ENCODE measurements at regions not wholly inside any gene's neighbourhood (a gene's known extent, or its start where the extent isn't known, plus 50 kb on each side); places are given as distances from the start of the nearest gene placed in this dataset.

GRCh38 chr7:142383841-142384492, 126.1 kb upstream of the PRSS58 start:
- peak in 3 of 35 experiments; percentile 3 to 14 (median 12) for DNase-seq
- H3K4me1 ChIP-seq (ENCODE audit: control insufficient read depth in 1 of 2, extremely low read depth in 1 of 2, insufficient read depth in 2 of 2, low read length in 2 of 2) = peaks cover 12 to 15% of the 10 kb centered on the region in 2 experiments
- peak overlapping the region; percentile 62 to 82 for H3K27ac Mint-ChIP-seq
- no peaks in the 10 kb centered on the region for H3K27me3 Mint-ChIP-seq
- H3K4me3 Mint-ChIP-seq = peak overlapping the region; percentile 6 to 74 (median 46)
- no peaks in the 10 kb centered on the region for H3K9me3 Mint-ChIP-seq
- peaks cover 21 to 28% (median 24%) of the 10 kb centered on the region in 3 donors for H3K4me1 Mint-ChIP-seq
- peak; percentile 22 to 45 (median 34) for ATAC-seq (replicated peaks in 1 of 4)
- H3K36me3 ChIP-seq (ENCODE audit: control insufficient read depth in 2 of 2, extremely low read depth in 1 of 2, insufficient read depth in 1 of 2, low read length in 1 of 2) = no peaks in the 10 kb centered on the region
- H3K4me3 ChIP-seq (ENCODE audit: control insufficient read depth in 1 of 2, extremely low read depth in 1 of 2, low read length in 1 of 2) = peak overlapping the region in 1 of 2 donors; percentile 15
- no peaks in the 10 kb centered on the region for H3K36me3 Mint-ChIP-seq
- H3K27me3 ChIP-seq (replicated peaks in 1 of 2; ENCODE audit: control insufficient read depth in 2 of 2, extremely low read depth in 1 of 2, insufficient read depth in 2 of 2, low read length in 1 of 2) = peaks cover 0 to 2% of the 10 kb centered on the region in 2 experiments
- POLR2A ChIA-PET = no interaction called here
- peak overlapping the region; percentile 44 for H3K27ac ChIP-seq (ENCODE audit: low read length)
- CTCF ChIA-PET = interaction anchor here (0.6 to 1.6 kb wide), 10 partner anchors 8 to 831 kb away, joined by 3 to 8 read pairs (median 4); no protein-coding TSS in a partner anchor
- no peaks in the 10 kb centered on the region for H3K9me3 ChIP-seq
- 81% methylated on average over 3 of the region's 6 CpGs for WGBS (ENCODE audit: insufficient coverage)

GRCh38 chr7:142381727-142382390, 124.0 kb upstream of the PRSS58 start:
- H3K27ac ChIP-seq (ENCODE audit: low read length) = no peak overlapping the region
- peaks cover 12 to 15% of the 10 kb centered on the region in 2 experiments for H3K4me1 ChIP-seq (ENCODE audit: control insufficient read depth in 1 of 2, extremely low read depth in 1 of 2, insufficient read depth in 2 of 2, low read length in 2 of 2)
- Mint-ChIP-seq H3K27ac (peak overlapping the region in 1 of 2 donors; percentile 24), H3K27me3 (no peaks in the 10 kb centered on the region), H3K36me3 (no peaks in the 10 kb centered on the region), H3K9me3 (no peaks in the 10 kb centered on the region), H3K4me1 (peaks cover 21 to 28% (median 24%) of the 10 kb centered on the region in 3 donors), H3K4me3 (no peak overlapping the region)
- no peak overlapping the region for H3K4me3 ChIP-seq (ENCODE audit: control insufficient read depth in 1 of 2, extremely low read depth in 1 of 2, low read length in 1 of 2)
- CTCF ChIA-PET = interaction anchor here in 1 of 2 donors (0.7 kb wide), 1 partner anchor 20 kb away, joined by 3 read pairs; no protein-coding TSS in a partner anchor
- ATAC-seq (replicated peaks in 1 of 4) = no peak
- H3K27me3 ChIP-seq (replicated peaks in 1 of 2; ENCODE audit: control insufficient read depth in 2 of 2, extremely low read depth in 1 of 2, insufficient read depth in 2 of 2, low read length in 1 of 2) = peaks cover 0 to 2% of the 10 kb centered on the region in 2 experiments
- DNase-seq = no peak
- WGBS (ENCODE audit: insufficient coverage) = 57% methylated on average over 2 of the region's 2 CpGs
- POLR2A ChIA-PET = no interaction called here
- no peaks in the 10 kb centered on the region for H3K36me3 ChIP-seq (ENCODE audit: control insufficient read depth in 2 of 2, extremely low read depth in 1 of 2, insufficient read depth in 1 of 2, low read length in 1 of 2)
- no peaks in the 10 kb centered on the region for H3K9me3 ChIP-seq

- Mint-ChIP-seq H3K4me1 (peaks cover 16 to 20% (median 17%) of the 10 kb centered on the region in 3 donors), H3K4me3 (no peak overlapping the region), H3K36me3 (no peaks in the 10 kb centered on the region), H3K9me3 (no peaks in the 10 kb centered on the region), H3K27me3 (peaks cover 0 to 4% of the 10 kb centered on the region in 2 donors), H3K27ac (no peak overlapping the region)
- 92% methylated on average over 1 of the region's 3 CpGs for WGBS (ENCODE audit: insufficient coverage)
- ATAC-seq (replicated peaks in 1 of 4) (no peak), DNase-seq (no peak)
- ChIA-PET POLR2A (no interaction called here), CTCF (no interaction called here)
- Histone ChIP-seq H3K9me3 (no peaks in the 10 kb centered on the region), H3K27ac (ENCODE audit: low read length) (no peak overlapping the region), H3K4me1 (ENCODE audit: control insufficient read depth in 1 of 2, extremely low read depth in 1 of 2, insufficient read depth in 2 of 2, low read length in 2 of 2) (peaks cover 11 to 13% of the 10 kb centered on the region in 2 experiments), H3K4me3 (ENCODE audit: control insufficient read depth in 1 of 2, extremely low read depth in 1 of 2, low read length in 1 of 2) (no peak overlapping the region), H3K27me3 (replicated peaks in 1 of 2; ENCODE audit: control insufficient read depth in 2 of 2, extremely low read depth in 1 of 2, insufficient read depth in 2 of 2, low read length in 1 of 2) (peaks cover 0 to 2% of the 10 kb centered on the region in 2 experiments), H3K36me3 (ENCODE audit: control insufficient read depth in 2 of 2, extremely low read depth in 1 of 2, insufficient read depth in 1 of 2, low read length in 1 of 2) (no peaks in the 10 kb centered on the region)
Measured at GRCh38 chr7:142380069-142380468, 122.2 kb upstream of the PRSS58 start.

DNA sequence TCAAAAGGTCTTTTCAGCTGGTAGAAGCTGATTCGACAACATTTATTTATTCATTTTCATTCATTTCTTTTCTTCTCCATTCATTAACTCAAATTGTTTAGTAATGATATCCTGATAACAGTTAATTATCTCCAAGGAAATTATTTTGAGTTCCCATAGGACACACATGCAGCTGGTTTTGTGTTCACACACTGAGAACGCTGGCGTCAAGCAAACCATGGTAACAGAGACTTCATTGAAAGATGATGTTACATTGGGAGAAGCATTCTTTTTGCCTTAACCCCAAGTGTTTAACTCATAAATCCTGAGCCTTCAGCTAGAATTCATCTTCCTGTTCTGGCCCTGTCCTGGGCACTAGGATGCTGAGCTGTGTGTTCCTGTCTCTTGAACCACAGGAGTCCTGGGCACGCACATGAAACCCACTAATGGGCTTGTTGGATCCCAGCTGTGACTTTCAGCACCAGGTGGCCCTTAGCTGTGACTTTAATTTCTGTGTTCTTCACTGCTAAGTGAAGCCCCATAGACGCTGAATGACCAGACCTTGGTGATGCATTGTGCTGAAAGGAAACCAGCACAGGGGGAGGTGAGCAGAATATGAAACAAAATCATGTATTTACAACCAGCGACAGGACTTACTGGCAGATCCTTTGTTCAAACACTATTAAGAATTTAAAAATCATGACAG, 121.5 kb upstream of the PRSS58 start:
- CTCF ChIA-PET = interaction anchor here in 1 of 2 donors (1.1 kb wide), 1 partner anchor 17 kb away, joined by 3 read pairs; no protein-coding TSS in a partner anchor
- no peaks in the 10 kb centered on the region for H3K9me3 ChIP-seq
- H3K36me3 Mint-ChIP-seq = no peaks in the 10 kb centered on the region
- WGBS (ENCODE audit: insufficient coverage) = 64% methylated on average over 1 of the region's 6 CpGs
- no peak for ATAC-seq (replicated peaks in 1 of 4)
- H3K4me3 Mint-ChIP-seq = no peak overlapping the region
- peaks cover 9 to 13% (median 10%) of the 10 kb centered on the region in 3 donors for H3K4me1 Mint-ChIP-seq
- no peak overlapping the region for H3K27ac Mint-ChIP-seq
- H3K27me3 ChIP-seq (replicated peaks in 1 of 2; ENCODE audit: control insufficient read depth in 2 of 2, extremely low read depth in 1 of 2, insufficient read depth in 2 of 2, low read length in 1 of 2) = peaks cover 0 to 2% of the 10 kb centered on the region in 2 experiments
- H3K4me1 ChIP-seq (ENCODE audit: control insufficient read depth in 1 of 2, extremely low read depth in 1 of 2, insufficient read depth in 2 of 2, low read length in 2 of 2) = peaks cover 4 to 7% of the 10 kb centered on the region in 2 experiments
- no peaks in the 10 kb centered on the region for H3K9me3 Mint-ChIP-seq
- no peak overlapping the region for H3K4me3 ChIP-seq (ENCODE audit: control insufficient read depth in 1 of 2, extremely low read depth in 1 of 2, low read length in 1 of 2)
- H3K27ac ChIP-seq (ENCODE audit: low read length) = no peak overlapping the region
- no peaks in the 10 kb centered on the region for H3K36me3 ChIP-seq (ENCODE audit: control insufficient read depth in 2 of 2, extremely low read depth in 1 of 2, insufficient read depth in 1 of 2, low read length in 1 of 2)
- H3K27me3 Mint-ChIP-seq = peaks cover 0 to 4% of the 10 kb centered on the region in 2 donors
- POLR2A ChIA-PET = no interaction called here
- DNase-seq = no peak

DNA sequence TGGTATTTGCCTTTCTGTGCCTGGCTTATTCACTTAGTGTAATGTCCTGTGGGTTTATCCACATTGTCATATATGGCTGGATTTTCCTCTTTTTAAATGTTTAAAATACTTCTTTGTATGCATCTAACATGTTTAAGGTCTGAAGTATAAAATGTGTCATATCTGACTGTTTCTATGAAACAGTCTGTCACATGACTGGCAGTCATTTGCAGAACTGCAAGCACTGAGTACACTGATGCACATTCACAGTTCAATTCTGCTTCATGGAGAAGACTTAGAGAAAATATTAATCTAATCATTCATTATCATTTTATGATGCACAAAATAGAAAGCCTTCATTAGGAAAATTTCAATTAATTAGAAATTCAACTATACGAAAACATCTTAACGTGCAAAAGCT, 119.7 kb upstream of the PRSS58 start:
- no peak overlapping the region for H3K27ac Mint-ChIP-seq
- POLR2A ChIA-PET = no interaction called here

DNA sequence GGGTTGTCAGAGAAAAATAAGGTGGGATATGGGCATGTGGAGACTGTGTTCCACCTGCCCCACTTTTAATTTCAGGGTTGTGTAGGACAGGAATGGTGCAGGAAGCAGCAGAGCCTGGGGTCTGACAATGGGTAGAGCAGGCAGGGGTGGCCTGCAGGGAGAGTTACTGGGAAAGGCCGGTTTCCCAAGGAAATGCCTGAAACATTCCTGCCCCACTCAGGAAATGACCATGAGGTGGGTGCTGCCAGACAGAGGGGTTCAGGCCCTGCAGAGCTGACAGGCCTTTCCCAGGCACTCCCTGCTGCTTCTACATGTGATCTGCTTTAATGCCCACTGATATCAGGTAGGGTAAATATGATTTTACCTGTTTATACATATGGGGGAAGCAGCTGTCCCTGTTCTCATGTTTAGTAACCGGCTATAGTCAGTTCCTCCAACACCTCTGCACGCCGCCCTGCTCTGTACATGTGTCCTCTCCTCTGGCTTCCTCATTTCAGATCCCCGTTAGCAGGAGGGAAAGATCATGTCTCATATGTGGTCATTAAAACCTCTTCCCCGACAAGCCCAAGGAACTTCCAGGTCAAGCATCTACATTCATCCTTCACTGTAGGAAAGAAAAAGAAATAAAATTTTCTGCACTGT, 118.6 kb upstream of the PRSS58 start:
- Mint-ChIP-seq H3K9me3 (no peaks in the 10 kb centered on the region), H3K4me1 (peaks cover 0 to under 1% (median 0%) of the 10 kb centered on the region in 3 donors), H3K4me3 (no peak overlapping the region), H3K36me3 (no peaks in the 10 kb centered on the region), H3K27me3 (peaks cover 0 to 4% of the 10 kb centered on the region in 2 donors), H3K27ac (peak overlapping the region; percentile 24 to 67)
- H3K9me3 ChIP-seq = no peaks in the 10 kb centered on the region
- H3K36me3 ChIP-seq (ENCODE audit: control insufficient read depth in 2 of 2, extremely low read depth in 1 of 2, insufficient read depth in 1 of 2, low read length in 1 of 2) = no peaks in the 10 kb centered on the region
- no CpG with 5 or more reads among the region's 6 CpGs for WGBS (ENCODE audit: insufficient coverage)
- no peak overlapping the region for H3K27ac ChIP-seq (ENCODE audit: low read length)
- ATAC-seq (replicated peaks in 1 of 4) (no peak), DNase-seq (no peak)
- H3K27me3 ChIP-seq (replicated peaks in 1 of 2; ENCODE audit: control insufficient read depth in 2 of 2, extremely low read depth in 1 of 2, insufficient read depth in 2 of 2, low read length in 1 of 2) = peaks cover 0 to 8% of the 10 kb centered on the region in 2 experiments
- H3K4me3 ChIP-seq (ENCODE audit: control insufficient read depth in 1 of 2, extremely low read depth in 1 of 2, low read length in 1 of 2) = no peak overlapping the region
- POLR2A ChIA-PET = no interaction called here
- CTCF ChIA-PET = interaction anchor here in 1 of 2 donors (1.0 kb wide), 1 partner anchor 8 kb away, joined by 5 read pairs; no protein-coding TSS in a partner anchor
- H3K4me1 ChIP-seq (ENCODE audit: control insufficient read depth in 1 of 2, extremely low read depth in 1 of 2, insufficient read depth in 2 of 2, low read length in 2 of 2) = no peaks in the 10 kb centered on the region

More for the DNA sequence above, 119.7 kb upstream of the PRSS58 start:
- Mint-ChIP-seq H3K9me3 (no peaks in the 10 kb centered on the region), H3K27me3 (peaks cover 0 to 4% of the 10 kb centered on the region in 2 donors), H3K4me1 (peaks cover 0 to 4% (median 0%) of the 10 kb centered on the region in 3 donors), H3K4me3 (no peak overlapping the region), H3K36me3 (no peaks in the 10 kb centered on the region)
- H3K36me3 ChIP-seq (ENCODE audit: control insufficient read depth in 2 of 2, extremely low read depth in 1 of 2, insufficient read depth in 1 of 2, low read length in 1 of 2) = no peaks in the 10 kb centered on the region
- H3K4me3 ChIP-seq (ENCODE audit: control insufficient read depth in 1 of 2, extremely low read depth in 1 of 2, low read length in 1 of 2) = no peak overlapping the region
- peaks cover 0 to 2% of the 10 kb centered on the region in 2 experiments for H3K27me3 ChIP-seq (replicated peaks in 1 of 2; ENCODE audit: control insufficient read depth in 2 of 2, extremely low read depth in 1 of 2, insufficient read depth in 2 of 2, low read length in 1 of 2)
- DNase-seq (no peak), ATAC-seq (replicated peaks in 1 of 4) (no peak)
- no peaks in the 10 kb centered on the region for H3K9me3 ChIP-seq
- no peaks in the 10 kb centered on the region for H3K4me1 ChIP-seq (ENCODE audit: control insufficient read depth in 1 of 2, extremely low read depth in 1 of 2, insufficient read depth in 2 of 2, low read length in 2 of 2)
- H3K27ac ChIP-seq (ENCODE audit: low read length) = no peak overlapping the region
- no CpG with 5 or more reads among the region's 2 CpGs for WGBS (ENCODE audit: insufficient coverage)
- CTCF ChIA-PET = no interaction called here

Data from T-cell (primary cell).